ENCODE measurements at regions not wholly inside any gene's neighbourhood (a gene's known extent, or its start where the extent isn't known, plus 50 kb on each side); places are given as distances from the start of the nearest gene placed in this dataset.

- no peak for DNase-seq (ENCODE audit: low read depth)
- no peak for TF ChIP-seq CTCF (conservative IDR thresholded peaks at IDR 0.05; ENCODE audit: low read depth, low read length)
- H3K4me3 ChIP-seq (ENCODE audit: low read depth, low read length) = no peak overlapping the region
Measured at GRCh38 chr1:38446936-38447335, 400.3 kb upstream of the POU3F1 start.

- no peak for TF ChIP-seq CTCF (conservative IDR thresholded peaks at IDR 0.05; ENCODE audit: low read depth, low read length)
- DNase-seq (ENCODE audit: low read depth) = no peak
- H3K4me3 ChIP-seq (ENCODE audit: low read depth, low read length) = no peak overlapping the region
Measured at GRCh38 chr1:38444770-38445442, 398.3 kb upstream of the POU3F1 start.

GRCh38 chr1:38444311-38444710 lies 397.7 kb upstream of the POU3F1 start:
- no peak for TF ChIP-seq CTCF (conservative IDR thresholded peaks at IDR 0.05; ENCODE audit: low read depth, low read length)
- no peak for DNase-seq (ENCODE audit: low read depth)
- H3K4me3 ChIP-seq (ENCODE audit: low read depth, low read length) = no peak overlapping the region

- H3K4me3 ChIP-seq (ENCODE audit: low read depth, low read length) = no peak overlapping the region
- DNase-seq (ENCODE audit: low read depth) = no peak
- no peak for TF ChIP-seq CTCF (conservative IDR thresholded peaks at IDR 0.05; ENCODE audit: low read depth, low read length)
Measured at GRCh38 chr1:38440402-38440801, 393.8 kb upstream of the POU3F1 start.

- DNase-seq (ENCODE audit: low read depth) = no peak
- no peak overlapping the region for H3K4me3 ChIP-seq (ENCODE audit: low read depth, low read length)
- no peak for TF ChIP-seq CTCF (conservative IDR thresholded peaks at IDR 0.05; ENCODE audit: low read depth, low read length)
Measured at GRCh38 chr1:38436749-38437148, 390.2 kb upstream of the POU3F1 start.

GRCh38 chr1:38436006-38436405 lies 389.4 kb upstream of the POU3F1 start:
- TF ChIP-seq CTCF (conservative IDR thresholded peaks at IDR 0.05; ENCODE audit: low read depth, low read length) = no peak
- no peak overlapping the region for H3K4me3 ChIP-seq (ENCODE audit: low read depth, low read length)
- no peak for DNase-seq (ENCODE audit: low read depth)

- H3K4me3 ChIP-seq (ENCODE audit: low read depth, low read length) = no peak overlapping the region
- DNase-seq (ENCODE audit: low read depth) = no peak
- no peak for TF ChIP-seq CTCF (conservative IDR thresholded peaks at IDR 0.05; ENCODE audit: low read depth, low read length)
Measured at GRCh38 chr1:38433084-38433722, 386.6 kb upstream of the POU3F1 start.
